ENCODE measurements at regions not wholly inside any gene's neighbourhood (a gene's known extent, or its start where the extent isn't known, plus 50 kb on each side); places are given as distances from the start of the nearest gene placed in this dataset.
"Not testable (repeated sequence)": the region's sequence is repeated elsewhere in the genome, so short reads cannot be mapped to it uniquely, and the experiment has no call there.

GRCh38 chr6:81892891-81893290 lies 140.4 kb upstream of the TENT5A start:
- H3K27ac ChIP-seq: no peak overlapping the region
- CTCF ChIA-PET: no interaction called here
- TF ChIP-seq, protein P1, sequence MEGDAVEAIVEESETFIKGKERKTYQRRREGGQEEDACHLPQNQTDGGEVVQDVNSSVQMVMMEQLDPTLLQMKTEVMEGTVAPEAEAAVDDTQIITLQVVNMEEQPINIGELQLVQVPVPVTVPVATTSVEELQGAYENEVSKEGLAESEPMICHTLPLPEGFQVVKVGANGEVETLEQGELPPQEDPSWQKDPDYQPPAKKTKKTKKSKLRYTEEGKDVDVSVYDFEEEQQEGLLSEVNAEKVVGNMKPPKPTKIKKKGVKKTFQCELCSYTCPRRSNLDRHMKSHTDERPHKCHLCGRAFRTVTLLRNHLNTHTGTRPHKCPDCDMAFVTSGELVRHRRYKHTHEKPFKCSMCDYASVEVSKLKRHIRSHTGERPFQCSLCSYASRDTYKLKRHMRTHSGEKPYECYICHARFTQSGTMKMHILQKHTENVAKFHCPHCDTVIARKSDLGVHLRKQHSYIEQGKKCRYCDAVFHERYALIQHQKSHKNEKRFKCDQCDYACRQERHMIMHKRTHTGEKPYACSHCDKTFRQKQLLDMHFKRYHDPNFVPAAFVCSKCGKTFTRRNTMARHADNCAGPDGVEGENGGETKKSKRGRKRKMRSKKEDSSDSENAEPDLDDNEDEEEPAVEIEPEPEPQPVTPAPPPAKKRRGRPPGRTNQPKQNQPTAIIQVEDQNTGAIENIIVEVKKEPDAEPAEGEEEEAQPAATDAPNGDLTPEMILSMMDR (conservative IDR thresholded peaks at IDR 0.05; ENCODE audit: low read depth): no peak
- no peak for DNase-seq (ENCODE audit: low spot score)
- POLR2A ChIA-PET (ENCODE audit: low non-redundant PET): no interaction called here

DNA sequence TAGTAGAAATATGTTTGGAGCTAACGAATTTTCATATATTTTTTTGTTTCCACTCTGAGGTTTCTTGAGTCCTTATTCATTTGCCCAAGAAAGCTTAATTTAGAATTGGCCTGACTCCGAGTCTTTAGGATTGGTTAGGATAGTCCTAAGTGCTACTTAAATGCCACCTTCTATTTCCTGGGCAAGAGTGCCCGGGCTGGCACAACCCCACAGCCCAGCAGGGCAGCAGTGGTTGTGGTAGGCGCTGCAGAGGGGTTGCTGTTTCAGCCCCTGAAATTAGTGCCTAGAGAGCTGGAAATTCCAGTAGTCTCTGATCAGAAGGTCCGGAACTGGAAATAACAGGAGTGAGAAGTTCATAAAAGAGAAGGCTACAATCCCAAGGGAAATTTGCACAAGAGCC lies 139.4 kb upstream of the TENT5A start:
- ChIA-PET CTCF (no interaction called here), POLR2A (ENCODE audit: low non-redundant PET) (no interaction called here)

GRCh38 chr6:81890846-81891245 lies 138.4 kb upstream of the TENT5A start:
- DNase-seq (ENCODE audit: low spot score): no peak
- H3K27ac ChIP-seq: no peak overlapping the region
- ChIA-PET CTCF (no interaction called here), POLR2A (ENCODE audit: low non-redundant PET) (no interaction called here)
- TF ChIP-seq, protein P1 (conservative IDR thresholded peaks at IDR 0.05; ENCODE audit: low read depth): no peak

More for the DNA sequence above, 139.4 kb upstream of the TENT5A start:
- TF ChIP-seq, protein P1 (conservative IDR thresholded peaks at IDR 0.05; ENCODE audit: low read depth): no peak
- H3K27ac ChIP-seq: no peak overlapping the region
- DNase-seq (ENCODE audit: low spot score): no peak

- ChIA-PET CTCF (no interaction called here), POLR2A (ENCODE audit: low non-redundant PET) (no interaction called here)
- no peak for DNase-seq (ENCODE audit: low spot score)
- TF ChIP-seq, protein P1 (conservative IDR thresholded peaks at IDR 0.05; ENCODE audit: low read depth): no peak
- no peak overlapping the region for H3K27ac ChIP-seq
Observed at GRCh38 chr6:81889377-81890053, 137.0 kb upstream of the TENT5A start.

DNA sequence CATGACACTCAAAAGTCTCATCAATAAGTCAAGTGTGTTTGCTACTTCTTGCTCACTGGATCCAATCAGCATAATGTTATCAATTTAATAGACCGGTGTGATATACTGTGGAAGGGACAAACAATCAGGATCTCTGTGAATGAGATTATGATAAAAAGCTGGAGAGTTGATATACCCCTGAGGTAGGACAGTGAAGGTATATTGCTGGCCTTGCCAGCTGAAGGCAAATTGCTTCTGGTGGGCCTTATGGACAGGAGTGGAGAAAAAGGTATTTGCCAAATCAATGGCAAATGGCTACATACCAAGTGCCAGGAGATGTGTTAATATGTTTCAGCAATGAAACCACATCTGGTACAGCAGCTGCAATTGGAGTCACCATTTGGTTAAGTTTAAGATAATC lies 134.4 kb upstream of the TENT5A start:
- H3K27ac ChIP-seq; CTCF ChIA-PET; POLR2A ChIA-PET (ENCODE audit: low non-redundant PET); DNase-seq (ENCODE audit: low spot score): not testable (repeated sequence)

DNA sequence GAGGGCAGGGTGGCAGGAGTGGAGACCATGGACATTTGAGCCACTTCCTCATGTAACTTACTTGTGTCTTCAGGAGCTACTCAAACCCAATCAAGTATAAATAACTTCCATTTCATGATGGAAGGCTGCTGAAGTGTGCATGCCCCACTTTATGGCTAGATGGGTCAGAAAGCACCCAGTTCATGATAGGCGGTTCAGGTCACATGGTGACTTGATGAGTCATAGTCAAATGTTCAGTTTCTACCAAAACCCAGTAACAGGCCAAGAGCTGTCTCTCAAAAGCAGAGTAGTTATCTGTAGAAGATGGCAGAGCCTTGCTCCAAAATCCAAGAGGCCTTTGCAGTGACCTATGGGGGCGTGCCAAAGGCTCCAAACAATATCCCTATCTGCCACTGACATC lies 133.7 kb upstream of the TENT5A start:
- no peak for DNase-seq (ENCODE audit: low spot score)
- TF ChIP-seq, protein P1 (conservative IDR thresholded peaks at IDR 0.05; ENCODE audit: low read depth): no peak
- ChIA-PET CTCF (interaction anchor here (0.7 kb wide), 1 partner anchor 1853 kb away, joined by 3 read pairs; no protein-coding TSS in a partner anchor), POLR2A (ENCODE audit: low non-redundant PET) (no interaction called here)
- H3K27ac ChIP-seq: no peak overlapping the region

GRCh38 chr6:81881660-81882059 lies 129.2 kb upstream of the TENT5A start:
- TF ChIP-seq, protein P1 (conservative IDR thresholded peaks at IDR 0.05; ENCODE audit: low read depth): no peak
- no peak overlapping the region for H3K27ac ChIP-seq
- ChIA-PET POLR2A (ENCODE audit: low non-redundant PET) (no interaction called here), CTCF (no interaction called here)
- DNase-seq (ENCODE audit: low spot score): no peak
